ENCODE measurements at regions not wholly inside any gene's neighbourhood (a gene's known extent, or its start where the extent isn't known, plus 50 kb on each side); places are given as distances from the start of the nearest gene placed in this dataset.

- TF ChIP-seq POLR2A (IDR thresholded peaks at IDR 0.05) (no peak), CTCF (IDR thresholded peaks at IDR 0.05) (no peak)
Observed at GRCh38 chr6:51464956-51465355, 622.5 kb downstream of the PKHD1 start.

Data from heart left ventricle (tissue), 13 donors.